HepG2 (cell line): ENCODE measurements at regions not wholly inside any gene's neighbourhood (a gene's known extent, or its start where the extent isn't known, plus 50 kb on each side); places are given as distances from the start of the nearest gene placed in this dataset.

Experiments used
- ATAC-seq: fragments of 200-7000 bp; cut with Tn5 transposase; 3 replicates; pipeline ENCODE4 v1.9.1; 2020; ENCODE audit warnings: mild to moderate bottlenecking, moderate library complexity
- BruUV-seq: library from RNA; stranded (reverse); fragments of 400-500 nt; replicated peaks from 2 replicates; lab custom pipeline; 2021; lab: Mats Ljungman, UMichigan
- CTCF ChIA-PET: fragments of 300-600 bp; formaldehyde crosslinking; extraction: SDS; loops from one replicate; lab custom pipeline; 2021; ENCODE audit warnings: low total read pairs, inconsistent platforms, low intra/inter-chr PET ratio; lab: Yijun Ruan, JAX
- POLR2A ChIA-PET: fragments of 350-600 bp; sonication (Branson Sonifier 250); formaldehyde crosslinking; loops from one replicate; lab custom pipeline; 2020; ENCODE audit warnings: antibody characterized with exemption, inconsistent platforms; lab: Yijun Ruan, JAX
- DNase-seq: peaks from one replicate; pipeline ENCODE4 v3.0.0-alpha.2; 2015; ENCODE audit warnings: low spot score
- FAIRE-seq: peaks from 3 replicates; lab custom pipeline; 2011; peaks lifted over from hg19 to GRCh38; lab: Jason Lieb, UNC
- H2AFZ ChIP-seq: one replicate; pipeline ENCODE4 v1.6.1; 2011; ENCODE audit warnings: low read length, inconsistent platforms
- H3K27ac ChIP-seq: fragments of 300-600 bp; 3 replicates; pipeline ENCODE4 v1.8.0; 2011; ENCODE audit warnings: mixed run types, mild to moderate bottlenecking, mixed read lengths, low read length, inconsistent platforms; ENCODE audit not compliant: insufficient read depth; ENCODE audit errors: extremely low read length
- H3K27me3 ChIP-seq, 2 experiments: fragments of 200-600 bp in 1 of 2; 2 replicates in 1 of 2; 3 replicates in 1 of 2; pipeline versions ENCODE4 v1.6.0 to v1.8.0; 2011; ENCODE audit warnings: low read length in 2 of 2, mild to moderate bottlenecking in 2 of 2, moderate library complexity in 2 of 2, inconsistent platforms in 1 of 2; ENCODE audit not compliant: insufficient read depth in 2 of 2, control insufficient read depth in 1 of 2
- H3K36me3 ChIP-seq, 2 experiments: fragments of 200-600 bp in 1 of 2; replicated peaks in 1 of 2; 2 replicates in 1 of 2; 3 replicates in 1 of 2; pipeline versions ENCODE4 v1.5.1 to v1.8.0; 2011; ENCODE audit warnings: low read length in 2 of 2, inconsistent platforms in 1 of 2; ENCODE audit not compliant: insufficient read depth in 2 of 2, control insufficient read depth in 1 of 2
- H3K4me1 ChIP-seq: 2 replicates; pipeline ENCODE4 v1.5.1; 2012; ENCODE audit warnings: low read length, inconsistent platforms; ENCODE audit not compliant: insufficient read depth
- H3K4me2 ChIP-seq: 2 replicates; pipeline ENCODE4 v1.6.0; 2011; ENCODE audit warnings: low read depth, low read length, inconsistent platforms
- H3K4me3 ChIP-seq, 3 experiments: fragments of 200-600 bp in 1 of 3; sonication (generic), shearing (Covaris generic) in 1 of 3; replicated peaks in 1 of 3; 2 replicates each; pipeline ENCODE4 v1.5.1; 2011 to 2016; ENCODE audit warnings: low read length in 3 of 3, inconsistent platforms in 2 of 3, low read depth in 2 of 3, mild to moderate bottlenecking in 2 of 3, control low read depth in 1 of 3, mixed read lengths in 1 of 3; ENCODE audit not compliant: insufficient read depth in 1 of 3
- H3K79me2 ChIP-seq: one replicate; pipeline ENCODE4 v1.6.1; 2011; ENCODE audit warnings: low read length, inconsistent platforms; ENCODE audit not compliant: insufficient read depth
- H3K9ac ChIP-seq: 2 replicates; pipeline ENCODE4 v1.6.0; 2011; ENCODE audit warnings: mild to moderate bottlenecking, low read depth, low read length, inconsistent platforms; ENCODE audit not compliant: insufficient read depth
- H3K9me3 ChIP-seq: 2 replicates; pipeline ENCODE4 v1.5.1; 2012; ENCODE audit warnings: mild to moderate bottlenecking, low read length
- H4K20me1 ChIP-seq: 2 replicates; pipeline ENCODE4 v1.6.0; 2011; ENCODE audit warnings: inconsistent platforms, mild to moderate bottlenecking, low read length, moderate library complexity; ENCODE audit not compliant: insufficient read depth
- ATF3 ChIP-seq: sonication (generic); formaldehyde crosslinking; IDR thresholded peaks from 2 replicates; pipeline ENCODE4 v1.4.0; 2020; ENCODE audit warnings: missing genetic modification reagents
- EP300 ChIP-seq, 3 experiments: sonication (generic) in 1 of 3; formaldehyde crosslinking in 1 of 3; IDR thresholded peaks; 2 replicates each; pipeline versions ENCODE4 v1.5.1 to v1.6.1; 2011 to 2020; ENCODE audit warnings: low read depth in 2 of 3, low read length in 2 of 3, borderline replicate concordance in 1 of 3, improper control_type of control experiment in 1 of 3, mild to moderate bottlenecking in 1 of 3, missing genetic modification reagents in 1 of 3, moderate library complexity in 1 of 3
- HHEX ChIP-seq: IDR thresholded peaks from 2 replicates; pipeline ENCODE4 v1.6.1; 2016; ENCODE audit warnings: control low read depth
- KLF9 ChIP-seq: IDR thresholded peaks from 2 replicates; pipeline ENCODE4 v1.6.1; 2016; ENCODE audit warnings: low read depth
- POLR2AphosphoS2 ChIP-seq: IDR thresholded peaks from 2 replicates; pipeline ENCODE4 v1.6.1; 2011; ENCODE audit warnings: low read depth, low read length, improper control_type of control experiment
- U2AF2 ChIP-seq: fragments of 200-400 bp; formaldehyde crosslinking; IDR thresholded peaks from 2 replicates; pipeline ENCODE4 v1.6.1; 2017; ENCODE audit warnings: low read depth, mild to moderate bottlenecking, low read length
- WIZ ChIP-seq: sonication (generic); formaldehyde crosslinking; IDR thresholded peaks from 2 replicates; pipeline ENCODE4 v1.5.1; 2020; ENCODE audit warnings: mild to moderate bottlenecking, missing genetic modification reagents
- ZFP82 ChIP-seq: sonication (generic); formaldehyde crosslinking; IDR thresholded peaks from 2 replicates; pipeline ENCODE4 v1.5.1; 2020; ENCODE audit warnings: mild to moderate bottlenecking, missing genetic modification reagents, borderline replicate concordance
- ZNF235 ChIP-seq: sonication (generic); formaldehyde crosslinking; IDR thresholded peaks from 2 replicates; pipeline ENCODE4 v1.8.1; 2023; ENCODE audit warnings: mild to moderate bottlenecking, missing genetic modification reagents, borderline replicate concordance
- ZNF274 ChIP-seq: sonication (generic); formaldehyde crosslinking; IDR thresholded peaks from 2 replicates; pipeline ENCODE4 v1.5.1; 2020; ENCODE audit warnings: mild to moderate bottlenecking, missing genetic modification reagents
- ZNF3 ChIP-seq: IDR thresholded peaks from 2 replicates; pipeline ENCODE4 v1.7.0; 2017; ENCODE audit warnings: inconsistent platforms
- ZNF317 ChIP-seq: sonication (generic); formaldehyde crosslinking; IDR thresholded peaks from 2 replicates; pipeline ENCODE4 v1.5.0; 2020; ENCODE audit warnings: mild to moderate bottlenecking, missing genetic modification reagents
- ZNF337 ChIP-seq: sonication (generic); formaldehyde crosslinking; IDR thresholded peaks from 2 replicates; pipeline ENCODE4 v1.5.1; 2020; ENCODE audit warnings: missing genetic modification reagents, low read depth, mild to moderate bottlenecking, borderline replicate concordance
- ZNF484 ChIP-seq: sonication (generic); formaldehyde crosslinking; IDR thresholded peaks from 2 replicates; pipeline ENCODE4 v1.5.1; 2020; ENCODE audit warnings: mild to moderate bottlenecking, low read depth, missing genetic modification reagents, borderline replicate concordance
- ZNF775 ChIP-seq: sonication (generic); formaldehyde crosslinking; IDR thresholded peaks from 2 replicates; pipeline ENCODE4 v1.4.0; 2020; ENCODE audit warnings: missing genetic modification reagents, mild to moderate bottlenecking, moderate library complexity, borderline replicate concordance
- ZNF780A ChIP-seq: sonication (generic); formaldehyde crosslinking; IDR thresholded peaks from 2 replicates; pipeline ENCODE4 v1.8.0; 2022; ENCODE audit warnings: mild to moderate bottlenecking, missing genetic modification reagents, moderate library complexity
- ZNF878 ChIP-seq: sonication (generic); formaldehyde crosslinking; IDR thresholded peaks from 2 replicates; pipeline ENCODE4 v1.8.1; 2023; ENCODE audit warnings: mild to moderate bottlenecking, missing genetic modification reagents, moderate library complexity
- WGBS: methylation state at CpG from one replicate; pipeline ENCODE4 v1.1.6; 2017; ENCODE audit warnings: low lambda C conversion rate; 5-methylcytosine and 5-hydroxymethylcytosine counted together
- in situ Hi-C: cut with HindIII; loops from 2 replicates; pipeline ENCODE4 v1.10.0; 2017; ENCODE audit warnings: low pct_unique_long_range_greater_than_20kb; ENCODE audit not compliant: extremely low pct_ligation_motif_present
- intact Hi-C: fragments of 100-400 bp; cut with micrococcal nuclease; formaldehyde crosslinking; loops from one replicate; pipeline ENCODE4 v1.10.0; 2022; ENCODE audit not compliant: unreplicated experiment
- TF ChIP-seq, protein P1 (sequence below): sonication (generic); formaldehyde crosslinking; IDR thresholded peaks from 2 replicates; pipeline ENCODE4 v1.5.1; 2020; ENCODE audit warnings: mild to moderate bottlenecking, missing genetic modification reagents, borderline replicate concordance
- TF ChIP-seq, protein P2 (sequence below): IDR thresholded peaks from 2 replicates; pipeline ENCODE4 v1.6.1; 2016; ENCODE audit warnings: control low read depth

GRCh38 chr12:94037444-94037843 lies 110.9 kb upstream of the PLXNC1 start:
- H3K79me2 ChIP-seq, result no peaks in the 10 kb centered on the region
- DNase-seq (no peak), ATAC-seq (no peak), FAIRE-seq (no peak)
- in situ Hi-C loops, result no loop called here
- H2AFZ ChIP-seq, result no peak overlapping the region
- no peak overlapping the region for H3K4me3 ChIP-seq
- POLR2A ChIA-PET, result no interaction called here
- no TSS peak for BruUV-seq
- H3K9me3 ChIP-seq, result peaks cover 10% of the 10 kb centered on the region
- H3K27ac ChIP-seq, result no peak overlapping the region
- H4K20me1 ChIP-seq, result no peaks in the 10 kb centered on the region
- CTCF ChIA-PET, result no interaction called here
- H3K36me3 ChIP-seq, result no peaks in the 10 kb centered on the region
- H3K9ac ChIP-seq, result no peak overlapping the region
- WGBS, result 6% methylated on average over 4 of the region's 4 CpGs
- H3K4me1 ChIP-seq, result peaks cover 15% of the 10 kb centered on the region
- no peaks in the 10 kb centered on the region; a peak in 2 of 5 replicates for H3K27me3 ChIP-seq
- TF ChIP-seq ZNF274 (no peak), ZNF484 (CRISPR knock-in tag) (no peak), ZFP82 (CRISPR knock-in tag) (no peak), ZNF775 (no peak), POLR2AphosphoS2 (no peak), ZNF878 (CRISPR knock-in tag) (no peak), WIZ (CRISPR knock-in tag) (no peak), ZNF235 (CRISPR knock-in tag) (no peak), EP300 (IDR thresholded peaks at IDR 0.05; ENCODE audit: low read depth in 2 of 2, low read length in 2 of 2) (no peak), EP300 (CRISPR knock-in tag; IDR thresholded peaks at IDR 0.05; ENCODE audit: borderline replicate concordance) (no peak), ZNF780A (no peak), KLF9 (CRISPR knock-in tag) (no peak), U2AF2 (no peak), HHEX (CRISPR knock-in tag) (no peak), ZNF3 (CRISPR knock-in tag) (no peak), ZNF337 (CRISPR knock-in tag) (no peak), ATF3 (CRISPR knock-in tag) (no peak), ZNF317 (CRISPR knock-in tag) (no peak)
- TF ChIP-seq, protein P1, sequence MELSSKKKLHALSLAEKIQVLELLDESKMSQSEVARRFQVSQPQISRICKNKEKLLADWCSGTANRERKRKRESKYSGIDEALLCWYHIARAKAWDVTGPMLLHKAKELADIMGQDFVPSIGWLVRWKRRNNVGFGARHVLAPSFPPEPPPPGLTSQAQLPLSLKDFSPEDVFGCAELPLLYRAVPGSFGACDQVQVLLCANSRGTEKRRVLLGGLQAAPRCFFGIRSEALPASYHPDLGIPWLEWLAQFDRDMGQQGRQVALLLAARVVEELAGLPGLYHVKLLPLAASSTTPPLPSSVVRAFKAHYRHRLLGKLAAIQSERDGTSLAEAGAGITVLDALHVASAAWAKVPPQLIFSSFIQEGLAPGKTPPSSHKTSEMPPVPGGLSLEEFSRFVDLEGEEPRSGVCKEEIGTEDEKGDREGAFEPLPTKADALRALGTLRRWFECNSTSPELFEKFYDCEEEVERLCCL (CRISPR knock-in tag), result no peak
- TF ChIP-seq, protein P2, sequence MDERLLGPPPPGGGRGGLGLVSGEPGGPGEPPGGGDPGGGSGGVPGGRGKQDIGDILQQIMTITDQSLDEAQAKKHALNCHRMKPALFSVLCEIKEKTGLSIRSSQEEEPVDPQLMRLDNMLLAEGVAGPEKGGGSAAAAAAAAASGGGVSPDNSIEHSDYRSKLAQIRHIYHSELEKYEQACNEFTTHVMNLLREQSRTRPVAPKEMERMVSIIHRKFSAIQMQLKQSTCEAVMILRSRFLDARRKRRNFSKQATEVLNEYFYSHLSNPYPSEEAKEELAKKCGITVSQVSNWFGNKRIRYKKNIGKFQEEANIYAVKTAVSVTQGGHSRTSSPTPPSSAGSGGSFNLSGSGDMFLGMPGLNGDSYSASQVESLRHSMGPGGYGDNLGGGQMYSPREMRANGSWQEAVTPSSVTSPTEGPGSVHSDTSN (CRISPR knock-in tag), result no peak
- TF ChIP-seq, all 625 proteins: peak for 0
- intact Hi-C loops, result no loop called here
- no peak overlapping the region for H3K4me2 ChIP-seq
